ENCODE measurements at regions not wholly inside any gene's neighbourhood (a gene's known extent, or its start where the extent isn't known, plus 50 kb on each side); places are given as distances from the start of the nearest gene placed in this dataset.

DNA sequence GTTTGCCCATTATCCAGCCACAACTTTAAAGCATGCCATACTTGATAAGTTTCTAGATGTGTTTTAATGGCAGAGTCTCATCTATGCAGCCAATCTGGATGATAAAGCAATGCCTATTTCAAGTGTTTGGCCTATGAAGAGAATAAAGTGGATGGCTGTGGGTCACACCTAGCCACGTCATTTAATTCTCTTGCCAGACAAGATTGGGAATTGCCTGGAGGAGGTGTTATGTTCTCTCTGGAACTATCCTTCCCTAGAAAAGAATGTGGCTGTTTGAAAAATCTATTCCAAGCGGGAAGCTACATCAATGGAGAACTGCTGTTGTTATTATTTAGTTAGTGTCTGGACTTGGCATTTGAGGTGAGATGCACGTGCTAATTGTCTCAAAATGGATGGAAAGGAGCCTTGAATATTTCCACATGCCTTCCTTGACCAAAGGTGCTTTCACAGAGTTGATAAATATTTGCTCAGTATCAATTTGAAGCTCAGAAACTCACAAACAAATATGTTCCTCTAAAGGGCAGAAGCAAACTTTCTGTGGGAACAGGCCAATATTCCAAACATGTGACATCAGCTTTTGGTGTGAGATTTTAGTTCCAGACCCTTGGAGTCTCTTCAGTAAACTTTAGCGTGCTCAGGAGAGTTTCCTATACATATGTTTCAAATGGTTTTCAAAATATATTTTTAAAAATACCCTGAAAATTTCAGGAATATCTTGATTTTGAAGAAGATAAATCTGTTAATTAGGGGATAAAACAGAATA is 510.6 kb upstream of the SGO1 start:
- H3K4me3 ChIP-seq (ENCODE audit: low read length): no peak overlapping the region
- TF ChIP-seq, protein P1, sequence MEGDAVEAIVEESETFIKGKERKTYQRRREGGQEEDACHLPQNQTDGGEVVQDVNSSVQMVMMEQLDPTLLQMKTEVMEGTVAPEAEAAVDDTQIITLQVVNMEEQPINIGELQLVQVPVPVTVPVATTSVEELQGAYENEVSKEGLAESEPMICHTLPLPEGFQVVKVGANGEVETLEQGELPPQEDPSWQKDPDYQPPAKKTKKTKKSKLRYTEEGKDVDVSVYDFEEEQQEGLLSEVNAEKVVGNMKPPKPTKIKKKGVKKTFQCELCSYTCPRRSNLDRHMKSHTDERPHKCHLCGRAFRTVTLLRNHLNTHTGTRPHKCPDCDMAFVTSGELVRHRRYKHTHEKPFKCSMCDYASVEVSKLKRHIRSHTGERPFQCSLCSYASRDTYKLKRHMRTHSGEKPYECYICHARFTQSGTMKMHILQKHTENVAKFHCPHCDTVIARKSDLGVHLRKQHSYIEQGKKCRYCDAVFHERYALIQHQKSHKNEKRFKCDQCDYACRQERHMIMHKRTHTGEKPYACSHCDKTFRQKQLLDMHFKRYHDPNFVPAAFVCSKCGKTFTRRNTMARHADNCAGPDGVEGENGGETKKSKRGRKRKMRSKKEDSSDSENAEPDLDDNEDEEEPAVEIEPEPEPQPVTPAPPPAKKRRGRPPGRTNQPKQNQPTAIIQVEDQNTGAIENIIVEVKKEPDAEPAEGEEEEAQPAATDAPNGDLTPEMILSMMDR (conservative IDR thresholded peaks at IDR 0.05; ENCODE audit: low read length): no peak

DNA sequence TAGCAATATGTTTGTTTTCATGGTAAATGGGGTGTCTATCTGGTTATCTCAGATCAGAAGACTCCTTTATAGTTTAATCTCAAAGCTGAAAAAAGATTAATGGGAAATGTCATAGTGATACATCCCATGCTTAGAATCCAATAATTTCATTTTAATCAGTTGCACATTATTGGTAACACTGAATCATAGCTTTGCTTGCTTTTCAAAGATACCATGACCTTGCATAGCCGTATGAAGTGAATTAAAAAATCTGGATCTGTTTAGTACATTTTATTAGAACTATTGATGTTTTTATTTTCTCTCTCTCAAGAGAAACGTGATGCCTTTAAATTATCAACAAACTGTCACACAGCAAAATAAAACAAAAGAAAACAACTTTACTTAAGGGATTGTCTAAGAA is 506.7 kb upstream of the SGO1 start:
- DNase-seq (ENCODE audit: low read depth): no peak
- H3K4me3 ChIP-seq (ENCODE audit: low read length): no peak overlapping the region
- TF ChIP-seq, protein P1 (conservative IDR thresholded peaks at IDR 0.05; ENCODE audit: low read length): no peak

More for the DNA sequence above, 510.6 kb upstream of the SGO1 start:
- no peak for DNase-seq (ENCODE audit: low read depth)

DNA sequence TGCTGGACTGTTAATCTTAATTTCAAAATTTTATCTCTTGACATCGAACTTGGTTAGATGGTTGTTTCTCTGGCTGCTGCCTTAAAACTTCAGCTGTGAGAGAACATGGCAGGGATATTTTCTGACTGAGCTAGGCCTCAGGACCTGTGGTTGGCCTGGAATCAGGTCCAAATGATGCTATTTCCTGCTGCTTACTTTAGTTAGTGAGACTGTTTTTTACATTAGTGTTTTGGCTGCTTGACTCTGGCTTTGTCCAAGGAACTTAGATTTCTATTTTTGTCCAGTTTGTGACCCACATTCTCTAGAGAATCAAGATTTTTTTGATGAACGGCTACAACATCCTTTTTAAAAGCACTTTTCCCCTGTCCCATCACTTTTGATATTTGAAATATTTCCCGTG is 497.9 kb upstream of the SGO1 start:
- DNase-seq (ENCODE audit: low read depth): peak; percentile 86
- TF ChIP-seq, protein P1 (conservative IDR thresholded peaks at IDR 0.05; ENCODE audit: low read length): no peak
- H3K4me3 ChIP-seq (ENCODE audit: low read length): no peak overlapping the region

DNA sequence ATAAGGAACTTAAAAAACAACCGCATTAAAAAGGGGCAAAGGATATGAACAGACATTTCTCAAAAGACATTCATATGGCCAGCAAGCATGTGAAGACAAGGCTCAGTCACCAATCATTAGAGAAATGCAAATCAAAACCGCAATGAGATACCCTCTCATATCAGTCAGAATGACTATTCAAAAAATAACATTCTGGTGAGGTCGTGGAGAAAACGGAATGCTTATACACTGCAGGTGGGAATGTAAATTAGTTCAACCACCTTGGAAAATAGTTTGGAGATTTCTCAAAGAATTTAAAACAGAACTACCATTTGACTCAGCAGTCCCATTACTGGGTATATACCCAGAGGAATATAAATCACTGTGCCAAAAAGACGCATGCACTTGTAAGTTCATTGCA is 496.6 kb upstream of the SGO1 start:
- DNase-seq (ENCODE audit: low read depth): no peak
- no peak overlapping the region for H3K4me3 ChIP-seq (ENCODE audit: low read length)
- TF ChIP-seq, protein P1 (conservative IDR thresholded peaks at IDR 0.05; ENCODE audit: low read length): no peak

DNA sequence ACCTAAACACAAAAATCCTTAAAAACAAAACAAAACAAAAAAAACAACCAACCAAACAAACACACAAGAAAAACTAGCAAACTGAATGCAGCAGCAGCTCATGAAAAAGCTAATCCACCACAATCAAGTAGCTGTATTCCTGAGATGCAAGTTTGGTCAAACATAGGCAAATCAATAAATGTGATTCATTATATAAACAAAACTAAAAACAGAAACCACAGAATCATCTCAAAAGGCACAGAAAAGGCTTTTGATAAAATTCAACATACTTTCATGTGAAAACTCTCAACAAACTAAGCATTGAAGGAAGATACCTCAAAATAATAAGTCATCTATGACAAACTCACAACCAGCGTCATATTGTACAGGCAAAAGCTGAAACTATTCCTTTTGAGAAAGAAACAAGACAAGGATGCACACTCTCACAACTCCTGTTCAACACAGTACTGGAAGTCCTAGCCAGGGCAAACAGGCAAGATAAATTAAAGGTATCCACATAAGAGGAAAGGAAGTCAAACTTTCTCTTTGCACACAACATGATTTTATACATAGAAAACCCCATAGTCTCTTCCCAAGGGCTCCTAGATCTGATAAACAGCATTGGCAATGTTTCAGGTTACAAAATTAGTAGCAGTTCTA is 495.1 kb upstream of the SGO1 start:
- TF ChIP-seq, protein P1 (conservative IDR thresholded peaks at IDR 0.05; ENCODE audit: low read length): no peak
- DNase-seq (ENCODE audit: low read depth): no peak
- no peak overlapping the region for H3K4me3 ChIP-seq (ENCODE audit: low read length)

DNA sequence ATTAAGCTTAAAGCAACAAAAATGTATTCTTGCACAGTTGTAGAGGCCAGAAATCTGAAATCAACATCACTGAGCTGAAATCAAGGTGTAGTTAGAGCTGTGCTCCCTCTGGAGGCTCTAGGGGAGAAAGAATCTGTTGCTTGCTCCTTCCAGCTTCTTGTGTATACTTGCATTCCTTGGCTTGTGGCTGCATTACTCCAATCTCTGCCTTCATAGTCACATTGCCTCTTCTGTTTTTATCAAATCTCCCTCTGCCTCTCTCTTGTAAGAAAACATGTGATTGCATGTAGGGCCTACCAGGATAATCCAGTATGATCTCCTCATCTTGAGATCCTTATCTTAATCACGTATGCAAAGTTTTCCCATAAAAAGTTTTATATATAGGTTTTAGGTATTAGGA is 487.9 kb upstream of the SGO1 start:
- H3K4me3 ChIP-seq (ENCODE audit: low read length): no peak overlapping the region
- TF ChIP-seq, protein P1 (conservative IDR thresholded peaks at IDR 0.05; ENCODE audit: low read length): no peak
- DNase-seq (ENCODE audit: low read depth): no peak

DNA sequence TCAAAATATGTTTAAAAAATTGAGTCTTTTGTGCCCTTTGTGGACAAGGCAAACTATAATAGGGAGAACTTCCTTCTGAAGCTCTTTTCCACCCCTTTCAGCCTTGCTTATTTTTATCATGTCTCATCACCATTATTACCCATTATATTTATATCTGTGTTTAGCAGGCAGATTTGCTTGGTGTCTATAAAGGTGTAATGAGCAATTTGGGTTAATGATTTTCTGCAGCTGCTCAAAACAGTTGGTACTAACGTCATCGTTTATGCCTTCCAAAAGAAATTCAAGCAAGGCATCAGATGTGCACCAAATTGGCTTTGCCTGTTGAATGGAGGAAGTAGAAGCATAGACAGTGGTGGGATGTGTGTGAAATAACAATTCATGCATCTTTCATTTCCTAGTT is 483.7 kb upstream of the SGO1 start:
- DNase-seq (ENCODE audit: low read depth): no peak
- no peak overlapping the region for H3K4me3 ChIP-seq (ENCODE audit: low read length)
- TF ChIP-seq, protein P1 (conservative IDR thresholded peaks at IDR 0.05; ENCODE audit: low read length): no peak

All from AG10803 (cell line).